Heart right ventricle (tissue), 16 donors: ENCODE measurements at regions not wholly inside any gene's neighbourhood (a gene's known extent, or its start where the extent isn't known, plus 50 kb on each side); places are given as distances from the start of the nearest gene placed in this dataset.
"Not testable (repeated sequence)": the region's sequence is repeated elsewhere in the genome, so short reads cannot be mapped to it uniquely, and the experiment has no call there.

Experiments used
- ATAC-seq, 8 donors: fragments of 200-7000 bp; cut with Tn5 transposase; one replicate each; pipeline ENCODE4 v1.9.1; 2020; ENCODE audit warnings: mild to moderate bottlenecking in 8 of 8, moderate library complexity in 8 of 8, moderate number of reproducible peaks in 1 of 8
- DNase-seq, 2 donors: peaks; one replicate each; pipeline ENCODE4 v3.0.0-alpha.2; 2020
- H3K27ac ChIP-seq, 10 donors: fragments of 200-600 bp; sonication (generic) in 2 of 10; one replicate each; pipeline versions ENCODE4 v1.5.0 to v1.8.0; 2020 to 2022; ENCODE audit warnings: mild to moderate bottlenecking in 3 of 10
- H3K27me3 ChIP-seq, 7 donors: fragments of 200-600 bp; one replicate each; pipeline ENCODE4 v1.8.0; 2021 to 2022; ENCODE audit warnings: mild to moderate bottlenecking in 2 of 7
- H3K36me3 ChIP-seq, 9 donors: fragments of 200-600 bp; sonication (generic) in 1 of 9; one replicate each; pipeline versions ENCODE4 v1.5.0 to v1.8.0; 2020 to 2022; ENCODE audit warnings: mild to moderate bottlenecking in 2 of 9
- H3K4me1 ChIP-seq, 9 donors: fragments of 200-600 bp; sonication (generic) in 1 of 9; one replicate each; pipeline versions ENCODE4 v1.5.0 to v1.8.0; 2020 to 2022; ENCODE audit warnings: mild to moderate bottlenecking in 4 of 9
- H3K4me3 ChIP-seq, 10 donors: fragments of 200-600 bp; sonication (generic) in 2 of 10; one replicate each; pipeline versions ENCODE4 v1.5.0 to v1.8.0; 2020 to 2022; ENCODE audit warnings: mild to moderate bottlenecking in 7 of 10, moderate library complexity in 2 of 10
- H3K9me3 ChIP-seq, 11 donors: fragments of 200-600 bp in 10 of 11; sonication (generic) in 2 of 11; one replicate each; pipeline versions ENCODE4 v1.5.0 to v1.8.0; 2013 to 2022; ENCODE audit warnings: mild to moderate bottlenecking in 2 of 11, control low read depth in 1 of 11, moderate library complexity in 1 of 11
- CTCF ChIP-seq, 9 donors: fragments of 200-600 bp; sonication (generic) in 2 of 9; IDR thresholded peaks; one replicate each; pipeline versions ENCODE4 v1.5.0 to v1.8.0; 2021 to 2022; ENCODE audit warnings: antibody characterized with exemption in 9 of 9, mild to moderate bottlenecking in 5 of 9, moderate library complexity in 1 of 9
- WGBS, 2 donors: extraction: QIAGEN DNeasy Blood & Tissue Kit; methylation state at CpG; one replicate each; pipeline ENCODE4 v1.1.7; 2013; ENCODE audit warnings: inconsistent platforms in 1 of 2; 5-methylcytosine and 5-hydroxymethylcytosine counted together
- intact Hi-C, 10 donors: fragments of 100-400 bp; cut with DNase I; formaldehyde crosslinking; loops; one replicate each; pipeline versions ENCODE4 v1.11.1 to v1.14.2; 2022
- donor health status: Arrhythmogenic right ventricular cardiomyopathy.
- donor health status: ischemic (EF 13 %, LVEDD 7.1; RV severe dilation, severe dysfunction).
- donor health status: healthy with polysubstance abuse.
- donor health status: DM: no; HTN: yes; CAD: no.
- donor health status: DM: no; HTN: no; CAD: no.
- donor health status: ischemic (EF 25% LVEDD 6.9; RV normal size, moderate dysfunction).
- donor health status: ischemic (EF 25% LVEDD 5.7; RV mildly dilated, moderate dysfunction).
- donor health status: healthy.
- donor health status: DM: yes; HTN: yes; CAD: no.
- donor health status: Ischemic cardiomyopathy.
- donor health status: ischemic (EF 35%, LVEDD 5.7; RV mildly dilated, moderate dysfunction).
- donor health status: nonischemic (EF 11% LVEDD 7.7; RV severe dilation, severe dysfunction).
- donor health status: DM: yes; HTN: yes; CAD: no.
- donor health status: PGD.
- donor health status: ischemic (EF 29% LVEDD 5.4; RV normal size, mild dysfunction).
- donor health status: nonischemic (EF 23%, LVEDD 6.1; RV moderate dilation, normal function).

GRCh38 chr7:113030489-113030888, 56.1 kb downstream of the GPR85 start:
- no peak for TF ChIP-seq CTCF (IDR thresholded peaks at IDR 0.05)
- DNase-seq = no peak
- Histone ChIP-seq H3K27me3 (no peaks in the 10 kb centered on the region), H3K4me3 (no peak overlapping the region), H3K4me1 (peaks cover 0 to 5% (median 0%) of the 10 kb centered on the region in 9 donors), H3K36me3 (no peaks in the 10 kb centered on the region), H3K9me3 (no peaks in the 10 kb centered on the region), H3K27ac (no peak overlapping the region)
- intact Hi-C loops = no loop called here
- ATAC-seq = no peak
- 94 to 100% methylated on average over 1 of the region's 1 CpG for WGBS, 2 donors

GRCh38 chr7:113026941-113027340, 59.7 kb downstream of the GPR85 start:
- Histone ChIP-seq H3K4me1 (peaks cover 0 to 5% (median 0%) of the 10 kb centered on the region in 9 donors), H3K9me3 (peaks cover 0 to 15% (median 6%) of the 10 kb centered on the region in 11 donors), H3K27ac (no peak overlapping the region), H3K27me3 (no peaks in the 10 kb centered on the region), H3K4me3 (no peak overlapping the region), H3K36me3 (no peaks in the 10 kb centered on the region)
- ATAC-seq = peak in 2 of 8 donors; percentile 46 to 68
- intact Hi-C loops = no loop called here
- DNase-seq = no peak
- no peak for TF ChIP-seq CTCF (IDR thresholded peaks at IDR 0.05)
- 53 to 54% methylated on average over 1 of the region's 1 CpG for WGBS, 2 donors

GRCh38 chr7:113017144-113017857, 69.3 kb downstream of the GPR85 start:
- intact Hi-C loops = loop anchor here in 8 of 10 donors (5.0 to 10.0 kb wide), 8 partner anchors 138 to 678 kb away; no protein-coding TSS in a partner anchor
- not testable (repeated sequence) for H3K4me3 ChIP-seq, H3K27ac ChIP-seq, DNase-seq, H3K36me3 ChIP-seq, H3K27me3 ChIP-seq, H3K4me1 ChIP-seq, ATAC-seq
- H3K9me3 ChIP-seq = peaks cover 0 to 26% (median 7%) of the 10 kb centered on the region in 11 donors
- 95% methylated on average over 32 to 37 of the region's 43 CpGs for WGBS, 2 donors

- Histone ChIP-seq H3K27me3 (no peaks in the 10 kb centered on the region), H3K27ac (no peak overlapping the region), H3K36me3 (no peaks in the 10 kb centered on the region), H3K4me1 (no peaks in the 10 kb centered on the region), H3K4me3 (no peak overlapping the region), H3K9me3 (peaks cover 0 to 19% (median 4%) of the 10 kb centered on the region in 11 donors)
- ATAC-seq (no peak), DNase-seq (no peak)
- intact Hi-C loops = loop anchor here in 8 of 10 donors (2.0 to 10.0 kb wide), 9 partner anchors 140 to 680 kb away; no protein-coding TSS in a partner anchor
- 56 to 68% methylated on average over 2 of the region's 2 CpGs for WGBS, 2 donors
- TF ChIP-seq CTCF (IDR thresholded peaks at IDR 0.05) = peak in 7 of 9 donors; percentile 31 to 62 (median 55)
Measured at GRCh38 chr7:113015034-113015645, 71.5 kb downstream of the GPR85 start.
